WTC11 (cell line): ENCODE measurements at regions not wholly inside any gene's neighbourhood (a gene's known extent, or its start where the extent isn't known, plus 50 kb on each side); places are given as distances from the start of the nearest gene placed in this dataset.

Source experiments
- ATAC-seq: fragments of 200-7000 bp; cut with Tn5 transposase; 2 replicates; pipeline ENCODE4 v1.10.0; 2021; ENCODE audit warnings: mild to moderate bottlenecking, moderate library complexity
- CTCF ChIA-PET: fragments of 300-600 bp; sonication (Branson Sonifier 250); formaldehyde crosslinking; loops from one replicate; lab custom pipeline; 2021; ENCODE audit warnings: antibody characterized with exemption; lab: Charles Lee
- POLR2A ChIA-PET: fragments of 350-600 bp; sonication (Branson Sonifier 250); formaldehyde crosslinking; loops from one replicate; lab custom pipeline; 2021; ENCODE audit warnings: antibody characterized with exemption; lab: Charles Lee
- DNase-seq: peaks from one replicate; pipeline ENCODE4 v3.0.0; 2021; ENCODE audit warnings: low spot score
- H3K27ac Mint-ChIP-seq: 2 replicates; pipeline ENCODE4 v1.8.0; 2021; ENCODE audit warnings: mixed read lengths
- H3K27me3 Mint-ChIP-seq: 2 replicates; pipeline ENCODE4 v1.8.0; 2021; ENCODE audit warnings: low read depth, mild to moderate bottlenecking, moderate library complexity, mixed read lengths
- H3K36me3 Mint-ChIP-seq: 2 replicates; pipeline ENCODE4 v1.8.0; 2021; ENCODE audit warnings: mixed read lengths
- H3K4me1 Mint-ChIP-seq: 2 replicates; pipeline ENCODE4 v1.8.0; 2022; ENCODE audit warnings: mixed read lengths
- H3K4me3 Mint-ChIP-seq: 2 replicates; pipeline ENCODE4 v1.8.0; 2021; ENCODE audit warnings: mild to moderate bottlenecking, moderate library complexity, mixed read lengths
- H3K9me3 Mint-ChIP-seq: 2 replicates; pipeline ENCODE4 v1.8.0; 2021; ENCODE audit warnings: mixed read lengths
- ARID4B ChIP-seq: sonication (generic); formaldehyde crosslinking; IDR thresholded peaks from 2 replicates; pipeline ENCODE4 v1.8.0; 2023; ENCODE audit warnings: missing genetic modification reagents, mild to moderate bottlenecking, borderline replicate concordance
- ATF6 ChIP-seq: sonication (generic); formaldehyde crosslinking; IDR thresholded peaks from 2 replicates; pipeline ENCODE4 v1.8.1; 2023; ENCODE audit warnings: mild to moderate bottlenecking, missing genetic modification reagents
- FOXK1 ChIP-seq: sonication (generic); formaldehyde crosslinking; IDR thresholded peaks from 2 replicates; pipeline ENCODE4 v1.8.0; 2022; ENCODE audit warnings: mild to moderate bottlenecking, moderate library complexity, missing genetic modification reagents
- FOXP1 ChIP-seq: sonication (generic); formaldehyde crosslinking; IDR thresholded peaks from 2 replicates; pipeline ENCODE4 v1.8.0; 2022; ENCODE audit warnings: missing genetic modification reagents, mild to moderate bottlenecking, moderate library complexity, borderline replicate concordance
- GABPB1 ChIP-seq: sonication (generic); formaldehyde crosslinking; IDR thresholded peaks from 2 replicates; pipeline ENCODE4 v1.8.1; 2023; ENCODE audit warnings: mild to moderate bottlenecking, missing genetic modification reagents
- HMGA2 ChIP-seq: fragments of 250-450 bp; sonication (Bioruptor Pico); IDR thresholded peaks from 2 replicates; pipeline ENCODE4 v1.4.0; 2021; ENCODE audit warnings: mild to moderate bottlenecking, moderate library complexity
- MAX ChIP-seq: sonication (generic); formaldehyde crosslinking; IDR thresholded peaks from 2 replicates; pipeline ENCODE4 v1.8.0; 2022; ENCODE audit warnings: mild to moderate bottlenecking, missing genetic modification reagents
- NFE2L1 ChIP-seq: sonication (generic); formaldehyde crosslinking; IDR thresholded peaks from 2 replicates; pipeline ENCODE4 v1.8.1; 2023; ENCODE audit warnings: missing genetic modification reagents
- RORB ChIP-seq: fragments of 250-450 bp; sonication (Bioruptor Pico); IDR thresholded peaks from 2 replicates; pipeline ENCODE4 v1.9.0; 2021; ENCODE audit warnings: mild to moderate bottlenecking
- TCF7 ChIP-seq: sonication (generic); formaldehyde crosslinking; IDR thresholded peaks from 2 replicates; pipeline ENCODE4 v1.8.0; 2022; ENCODE audit warnings: mild to moderate bottlenecking, low read depth, missing genetic modification reagents, moderate library complexity
- ZNF138 ChIP-seq: sonication (generic); formaldehyde crosslinking; conservative IDR thresholded peaks from 2 replicates; pipeline ENCODE4 v1.8.1; 2022; ENCODE audit warnings: mild to moderate bottlenecking, moderate library complexity, missing genetic modification reagents
- ZNF219 ChIP-seq: sonication (generic); formaldehyde crosslinking; IDR thresholded peaks from 2 replicates; pipeline ENCODE4 v1.8.0; 2023; ENCODE audit warnings: missing genetic modification reagents, mild to moderate bottlenecking, borderline replicate concordance
- ZNF396 ChIP-seq: fragments of 250-450 bp; sonication (Bioruptor Pico); IDR thresholded peaks from 2 replicates; pipeline ENCODE4 v1.8.0; 2021; ENCODE audit warnings: mild to moderate bottlenecking, moderate library complexity, borderline replicate concordance
- ZNF532 ChIP-seq: fragments of 250-450 bp; sonication (Bioruptor Pico); IDR thresholded peaks from 2 replicates; pipeline ENCODE4 v1.9.0; 2021; ENCODE audit warnings: mild to moderate bottlenecking, borderline replicate concordance
- ZNF671 ChIP-seq: fragments of 250-450 bp; sonication (Bioruptor Pico); IDR thresholded peaks from 2 replicates; pipeline ENCODE4 v1.8.0; 2021; ENCODE audit warnings: mild to moderate bottlenecking
- TF ChIP-seq, protein P1 (sequence below): sonication (generic); formaldehyde crosslinking; IDR thresholded peaks from 2 replicates; pipeline ENCODE4 v1.8.1; 2023; ENCODE audit warnings: mild to moderate bottlenecking, moderate library complexity, missing genetic modification reagents
- TF ChIP-seq, protein P2 (sequence below): sonication (generic); formaldehyde crosslinking; IDR thresholded peaks from 2 replicates; pipeline ENCODE4 v1.8.1; 2022; ENCODE audit warnings: mild to moderate bottlenecking, missing genetic modification reagents, moderate library complexity, borderline replicate concordance
- TF ChIP-seq, protein P3 (sequence below): sonication (generic); formaldehyde crosslinking; conservative IDR thresholded peaks from 2 replicates; pipeline ENCODE4 v1.8.1; 2023; ENCODE audit warnings: mild to moderate bottlenecking, low read depth, missing genetic modification reagents, moderate library complexity

GRCh38 chr3:102980355-102980696, 545.5 kb downstream of the ZPLD1 start (continued):
- TF ChIP-seq, protein P1, sequence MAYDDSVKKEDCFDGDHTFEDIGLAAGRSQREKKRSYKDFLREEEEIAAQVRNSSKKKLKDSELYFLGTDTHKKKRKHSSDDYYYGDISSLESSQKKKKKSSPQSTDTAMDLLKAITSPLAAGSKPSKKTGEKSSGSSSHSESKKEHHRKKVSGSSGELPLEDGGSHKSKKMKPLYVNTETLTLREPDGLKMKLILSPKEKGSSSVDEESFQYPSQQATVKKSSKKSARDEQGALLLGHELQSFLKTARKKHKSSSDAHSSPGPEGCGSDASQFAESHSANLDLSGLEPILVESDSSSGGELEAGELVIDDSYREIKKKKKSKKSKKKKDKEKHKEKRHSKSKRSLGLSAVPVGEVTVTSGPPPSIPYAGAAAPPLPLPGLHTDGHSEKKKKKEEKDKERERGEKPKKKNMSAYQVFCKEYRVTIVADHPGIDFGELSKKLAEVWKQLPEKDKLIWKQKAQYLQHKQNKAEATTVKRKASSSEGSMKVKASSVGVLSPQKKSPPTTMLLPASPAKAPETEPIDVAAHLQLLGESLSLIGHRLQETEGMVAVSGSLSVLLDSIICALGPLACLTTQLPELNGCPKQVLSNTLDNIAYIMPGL (CRISPR knock-in tag), result no peak
- TF ChIP-seq ARID4B (CRISPR knock-in tag) (no peak), GABPB1 (CRISPR knock-in tag) (no peak), NFE2L1 (CRISPR knock-in tag) (no peak), TCF7 (no peak), ZNF396 (CRISPR knock-in tag) (no peak)
- TF ChIP-seq, protein P2, sequence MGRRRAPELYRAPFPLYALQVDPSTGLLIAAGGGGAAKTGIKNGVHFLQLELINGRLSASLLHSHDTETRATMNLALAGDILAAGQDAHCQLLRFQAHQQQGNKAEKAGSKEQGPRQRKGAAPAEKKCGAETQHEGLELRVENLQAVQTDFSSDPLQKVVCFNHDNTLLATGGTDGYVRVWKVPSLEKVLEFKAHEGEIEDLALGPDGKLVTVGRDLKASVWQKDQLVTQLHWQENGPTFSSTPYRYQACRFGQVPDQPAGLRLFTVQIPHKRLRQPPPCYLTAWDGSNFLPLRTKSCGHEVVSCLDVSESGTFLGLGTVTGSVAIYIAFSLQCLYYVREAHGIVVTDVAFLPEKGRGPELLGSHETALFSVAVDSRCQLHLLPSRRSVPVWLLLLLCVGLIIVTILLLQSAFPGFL (CRISPR knock-in tag), result no peak
- TF ChIP-seq, all 79 proteins: peak for 0

- H3K27me3 Mint-ChIP-seq, result no peaks in the 10 kb centered on the region
- TF ChIP-seq ATF6 (CRISPR knock-in tag) (no peak), ZNF532 (CRISPR knock-in tag) (no peak), RORB (no peak), MAX (no peak), HMGA2 (CRISPR knock-in tag) (no peak), FOXP1 (CRISPR knock-in tag) (no peak), ZNF219 (CRISPR knock-in tag) (no peak), FOXK1 (CRISPR knock-in tag) (no peak), ZNF671 (no peak), ZNF138 (CRISPR knock-in tag) (no peak)
- TF ChIP-seq, protein P3, sequence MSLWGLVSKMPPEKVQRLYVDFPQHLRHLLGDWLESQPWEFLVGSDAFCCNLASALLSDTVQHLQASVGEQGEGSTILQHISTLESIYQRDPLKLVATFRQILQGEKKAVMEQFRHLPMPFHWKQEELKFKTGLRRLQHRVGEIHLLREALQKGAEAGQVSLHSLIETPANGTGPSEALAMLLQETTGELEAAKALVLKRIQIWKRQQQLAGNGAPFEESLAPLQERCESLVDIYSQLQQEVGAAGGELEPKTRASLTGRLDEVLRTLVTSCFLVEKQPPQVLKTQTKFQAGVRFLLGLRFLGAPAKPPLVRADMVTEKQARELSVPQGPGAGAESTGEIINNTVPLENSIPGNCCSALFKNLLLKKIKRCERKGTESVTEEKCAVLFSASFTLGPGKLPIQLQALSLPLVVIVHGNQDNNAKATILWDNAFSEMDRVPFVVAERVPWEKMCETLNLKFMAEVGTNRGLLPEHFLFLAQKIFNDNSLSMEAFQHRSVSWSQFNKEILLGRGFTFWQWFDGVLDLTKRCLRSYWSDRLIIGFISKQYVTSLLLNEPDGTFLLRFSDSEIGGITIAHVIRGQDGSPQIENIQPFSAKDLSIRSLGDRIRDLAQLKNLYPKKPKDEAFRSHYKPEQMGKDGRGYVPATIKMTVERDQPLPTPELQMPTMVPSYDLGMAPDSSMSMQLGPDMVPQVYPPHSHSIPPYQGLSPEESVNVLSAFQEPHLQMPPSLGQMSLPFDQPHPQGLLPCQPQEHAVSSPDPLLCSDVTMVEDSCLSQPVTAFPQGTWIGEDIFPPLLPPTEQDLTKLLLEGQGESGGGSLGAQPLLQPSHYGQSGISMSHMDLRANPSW (CRISPR knock-in tag), result no peak
Observed at GRCh38 chr3:103002425-103003176, 567.8 kb downstream of the ZPLD1 start.

More at GRCh38 chr3:103002425-103003176, 567.8 kb downstream of the ZPLD1 start:
- DNase-seq (no peak), ATAC-seq (no peak)
- Mint-ChIP-seq H3K9me3 (peaks cover 11% of the 10 kb centered on the region), H3K27ac (no peak overlapping the region), H3K4me3 (no peak overlapping the region), H3K4me1 (peaks cover 3% of the 10 kb centered on the region; the same call in 1 of the 2 replicates), H3K36me3 (peaks cover 9% of the 10 kb centered on the region)
- POLR2A ChIA-PET, result no interaction called here
- CTCF ChIA-PET, result no interaction called here
